ENCODE measurements at regions not wholly inside any gene's neighbourhood (a gene's known extent, or its start where the extent isn't known, plus 50 kb on each side); places are given as distances from the start of the nearest gene placed in this dataset.
"Not testable (repeated sequence)": the region's sequence is repeated elsewhere in the genome, so short reads cannot be mapped to it uniquely, and the experiment has no call there.

DNA sequence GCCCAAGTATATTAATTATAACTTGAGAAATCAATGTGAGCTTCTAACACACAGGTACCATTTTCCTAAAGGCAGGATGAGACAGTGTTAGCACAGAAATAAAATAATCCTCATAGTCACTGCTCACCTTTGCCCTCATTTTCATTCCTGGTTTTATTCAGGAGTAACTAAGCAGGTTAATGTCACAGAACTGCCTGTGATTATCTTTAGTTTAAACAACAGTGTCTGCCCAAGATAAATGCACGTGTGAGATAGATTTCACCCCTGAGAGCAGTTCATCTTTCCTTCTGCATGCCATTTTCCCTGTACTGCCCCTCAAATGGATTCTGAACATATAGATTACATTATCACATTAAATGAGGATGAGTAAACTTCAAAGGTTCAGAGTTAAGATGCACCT lies 250.7 kb downstream of the RMST start:
- DNase-seq (ENCODE audit: low spot score): no peak

DNA sequence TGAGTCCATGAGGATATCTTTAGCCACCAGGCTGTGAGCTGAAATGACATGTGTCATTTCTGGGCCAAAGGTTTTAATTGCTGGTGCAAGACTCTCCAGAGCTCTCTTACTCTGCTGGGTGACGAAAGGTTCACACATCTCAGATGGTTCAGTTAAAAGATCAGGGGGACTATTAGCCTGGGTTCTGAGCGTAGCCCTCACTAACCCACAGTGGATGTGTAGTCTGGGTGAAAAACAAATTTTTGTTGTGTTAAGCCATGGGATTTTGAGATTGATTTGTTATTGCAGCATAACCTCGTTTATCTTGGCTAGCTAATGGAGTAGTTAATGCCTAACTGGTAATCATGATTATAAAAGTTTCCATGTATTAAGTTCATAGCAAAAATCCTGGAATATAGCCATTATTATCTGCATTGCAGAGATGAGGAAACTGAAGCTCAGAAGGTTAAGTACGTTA lies 251.5 kb downstream of the RMST start:
- no peak for DNase-seq (ENCODE audit: low spot score)

DNA sequence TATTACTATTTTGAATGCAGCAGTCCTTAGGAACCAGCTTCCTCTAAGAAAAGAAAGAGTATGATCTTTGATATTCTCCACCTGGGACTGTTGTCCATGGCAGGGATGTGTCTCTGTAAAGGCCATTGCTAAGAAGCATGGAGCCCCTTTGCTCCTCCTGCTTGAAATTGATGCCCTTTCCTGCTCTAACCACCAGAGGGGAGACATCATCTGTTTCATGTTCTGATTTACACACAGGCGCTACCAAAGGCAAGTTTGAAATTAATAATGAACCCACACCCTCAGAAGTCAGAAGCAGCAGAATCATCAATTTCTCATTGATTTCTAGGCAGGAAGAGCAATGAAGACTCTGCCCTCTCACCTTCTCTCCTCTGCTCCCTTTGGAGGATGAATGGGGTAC lies 253.8 kb downstream of the RMST start:
- no peak for DNase-seq (ENCODE audit: low spot score)

DNA sequence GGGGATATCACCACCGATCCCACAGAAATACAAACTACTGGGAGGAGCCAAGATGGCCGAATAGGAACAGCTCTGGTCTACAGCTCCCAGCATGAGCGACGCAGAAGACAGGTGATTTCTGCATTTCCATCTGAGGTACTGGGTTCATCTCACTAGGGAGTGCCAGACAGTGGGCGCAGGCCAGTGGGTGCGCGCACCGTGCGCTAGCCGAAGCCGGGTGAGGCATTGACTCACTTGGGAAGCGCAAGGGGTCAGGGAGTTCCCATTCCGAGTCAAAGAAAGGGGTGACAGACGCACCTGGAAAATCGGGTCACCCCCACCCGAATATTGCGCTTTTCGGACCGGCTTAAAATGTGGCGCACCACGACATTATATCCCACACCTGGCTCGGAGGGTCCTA lies 261.2 kb downstream of the RMST start:
- DNase-seq (ENCODE audit: low spot score): not testable (repeated sequence)

DNA sequence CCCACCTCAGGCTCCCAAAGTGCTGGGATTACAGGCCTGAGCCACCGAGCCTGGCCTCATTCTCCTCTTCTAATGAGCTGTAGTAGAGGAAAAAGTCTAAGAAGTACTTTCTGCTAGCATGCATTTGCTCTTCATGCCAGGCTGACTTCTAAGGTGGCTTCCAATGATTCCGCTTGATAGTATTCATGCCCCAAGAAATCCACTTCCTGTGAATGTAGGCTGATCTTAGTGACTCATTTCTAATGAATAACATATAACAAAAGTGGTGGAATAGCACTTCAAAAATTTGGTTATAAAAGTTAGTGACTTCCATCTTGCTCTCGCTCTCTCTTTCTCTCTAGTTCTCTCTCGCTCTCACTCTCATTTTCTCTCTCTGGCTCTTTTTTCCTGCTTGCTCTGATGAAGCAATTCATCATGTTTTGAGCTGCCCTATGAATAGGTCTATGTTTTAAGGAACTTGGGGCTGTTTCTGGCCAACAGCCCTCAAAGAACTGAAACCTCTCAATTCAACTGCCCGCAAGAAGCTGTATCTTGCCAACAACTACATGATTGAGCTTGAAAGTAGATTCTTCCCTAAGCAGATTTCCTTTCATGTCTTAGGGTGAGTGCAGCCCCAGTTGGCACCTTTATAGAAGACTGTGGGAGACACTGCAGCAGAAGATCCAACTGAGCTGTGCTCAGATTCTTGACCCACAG lies 282.9 kb downstream of the RMST start:
- DNase-seq (ENCODE audit: low spot score): no peak

DNA sequence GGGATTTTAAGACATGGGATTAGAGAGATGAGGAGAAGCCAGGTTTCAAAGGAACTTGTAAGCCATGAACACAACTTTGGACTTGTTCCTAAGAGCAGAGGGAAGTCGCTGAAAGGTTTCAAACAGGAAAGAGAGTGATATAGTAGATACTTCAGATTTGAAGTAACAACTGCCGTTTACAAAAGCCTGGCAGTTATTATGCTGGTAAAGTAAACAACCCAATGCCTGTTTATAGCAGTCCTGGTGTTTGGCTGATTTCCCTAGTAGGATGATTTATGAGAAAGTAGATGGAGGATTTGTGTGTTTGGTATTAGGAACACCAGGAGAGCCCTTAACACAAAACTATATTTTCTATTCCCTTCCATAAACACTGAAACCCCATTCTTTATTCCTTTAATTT lies 285.7 kb downstream of the RMST start:
- no peak for DNase-seq (ENCODE audit: low spot score)

DNA sequence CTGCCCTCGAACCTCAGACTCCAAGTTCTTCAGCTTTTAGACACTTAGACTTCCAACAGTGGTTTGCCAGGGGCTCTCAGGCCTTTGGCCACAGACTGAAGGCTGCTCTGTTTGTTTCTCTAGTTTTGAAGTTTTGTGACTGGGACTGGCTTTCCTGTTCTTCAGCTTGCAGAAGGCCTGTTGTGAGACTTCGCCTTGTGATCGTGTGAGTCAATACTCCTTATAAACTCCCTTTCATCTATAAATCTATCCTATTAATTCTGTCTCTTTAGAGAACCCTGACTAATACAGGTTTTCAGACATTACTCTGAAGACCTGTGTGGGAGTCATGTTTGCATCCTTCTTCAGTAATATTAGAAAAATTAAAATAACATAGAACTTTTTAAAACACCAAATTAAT lies 289.1 kb downstream of the RMST start:
- no peak for DNase-seq (ENCODE audit: low spot score)

DNA sequence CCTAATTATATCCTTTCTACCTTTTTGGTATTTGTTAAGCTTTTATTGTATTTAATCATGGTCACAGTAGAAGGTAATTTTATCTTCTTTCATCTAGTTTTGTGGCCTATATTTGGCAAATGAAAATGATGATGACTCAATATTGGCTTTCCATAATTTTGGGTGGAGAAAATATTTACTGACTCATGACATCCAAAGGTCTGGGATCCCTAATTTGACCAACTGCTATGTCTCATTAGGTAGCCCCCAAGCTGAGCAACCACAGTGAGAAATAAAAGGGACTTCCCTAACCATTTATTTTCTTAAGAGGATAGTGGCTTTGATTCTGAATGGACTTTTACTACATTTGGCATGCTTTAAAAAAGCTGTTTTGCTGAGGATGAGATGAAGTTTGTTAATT lies 289.5 kb downstream of the RMST start:
- DNase-seq (ENCODE audit: low spot score): no peak

DNA sequence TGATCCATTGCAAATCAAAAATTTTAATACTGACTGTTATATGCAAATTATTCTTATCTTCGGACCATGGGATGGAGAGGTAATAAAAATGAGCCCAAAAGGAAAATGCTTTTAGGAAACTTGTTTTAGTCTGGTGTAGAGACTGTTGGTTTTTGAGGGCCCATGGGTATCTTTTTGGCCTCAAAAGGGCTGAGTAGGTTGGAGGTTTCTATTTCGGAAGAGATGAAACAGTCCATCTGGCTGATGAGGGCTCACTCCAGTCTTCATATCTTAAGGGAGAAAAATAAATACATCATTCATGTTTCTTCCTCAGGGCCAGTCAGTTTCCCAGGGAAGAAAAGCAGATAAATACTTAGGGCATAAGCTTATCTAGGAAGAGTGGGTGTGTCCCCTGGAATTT lies 290.7 kb downstream of the RMST start:
- DNase-seq (ENCODE audit: low spot score): no peak

DNA sequence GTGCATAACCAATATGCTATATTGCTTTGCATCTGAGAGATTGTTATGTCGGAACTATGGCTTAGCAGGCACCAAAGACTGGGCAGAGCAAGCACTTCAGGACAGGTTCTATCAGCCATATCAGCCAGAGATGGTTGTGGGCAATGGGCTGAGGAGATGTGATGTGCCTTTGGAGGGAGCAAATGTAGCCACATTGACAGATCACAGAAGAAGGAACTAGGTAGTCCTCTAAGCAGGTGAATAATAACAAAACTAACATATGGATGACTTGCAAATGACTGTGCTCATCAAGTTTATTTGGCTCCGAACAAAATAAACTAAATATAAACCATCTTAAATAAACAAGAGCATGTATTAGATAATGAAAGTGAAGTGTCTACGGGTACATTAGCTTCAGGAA lies 291.7 kb downstream of the RMST start:
- no peak for DNase-seq (ENCODE audit: low spot score)

DNA sequence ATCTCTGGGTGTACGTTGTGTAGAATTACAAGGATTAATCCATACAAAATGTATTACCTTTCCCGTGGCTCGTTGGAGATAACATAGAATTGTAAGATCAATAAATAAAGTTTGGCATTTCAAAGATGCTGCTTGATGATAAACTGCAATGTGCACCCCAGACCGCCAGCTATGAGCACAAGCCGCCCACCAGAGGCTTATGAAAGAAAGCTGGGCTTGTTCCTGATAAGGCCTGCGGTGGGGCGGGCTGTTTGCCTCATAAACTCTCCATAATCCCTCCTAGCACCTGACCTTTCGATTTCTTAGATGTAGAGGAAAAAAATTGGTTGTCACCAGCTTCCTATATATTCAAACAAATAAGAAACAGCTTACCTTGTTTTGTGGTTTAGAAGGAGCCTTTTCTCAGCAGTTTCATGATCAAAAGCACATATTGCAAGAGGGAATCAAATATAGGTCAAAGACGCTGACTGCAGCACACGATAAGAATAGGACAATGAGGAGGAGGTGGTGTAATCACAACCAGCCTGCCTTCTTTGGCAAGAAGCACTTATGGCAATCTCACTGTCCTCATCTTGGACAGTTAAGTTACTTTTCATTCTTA lies 293.6 kb downstream of the RMST start:
- DNase-seq (ENCODE audit: low spot score): no peak

DNA sequence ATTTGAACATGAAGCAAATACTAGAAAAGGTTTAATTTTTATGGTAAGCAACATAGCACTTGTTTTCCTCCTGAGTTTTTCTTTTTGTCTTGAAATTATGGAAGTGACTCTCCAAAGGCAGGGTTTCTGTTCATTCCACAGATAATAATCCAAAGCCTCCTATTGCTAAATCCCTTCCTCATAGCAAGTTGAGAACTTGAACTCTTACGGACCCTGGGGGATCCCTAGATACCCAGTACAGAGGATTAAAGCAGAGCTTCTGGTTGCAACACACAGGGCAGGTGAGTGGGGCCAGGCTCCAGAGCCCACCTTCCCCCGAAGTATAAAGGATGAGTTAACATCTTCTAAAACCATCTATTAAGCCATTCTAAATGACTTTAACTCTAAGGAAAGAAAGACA lies 294.1 kb downstream of the RMST start:
- no peak for DNase-seq (ENCODE audit: low spot score)

DNA sequence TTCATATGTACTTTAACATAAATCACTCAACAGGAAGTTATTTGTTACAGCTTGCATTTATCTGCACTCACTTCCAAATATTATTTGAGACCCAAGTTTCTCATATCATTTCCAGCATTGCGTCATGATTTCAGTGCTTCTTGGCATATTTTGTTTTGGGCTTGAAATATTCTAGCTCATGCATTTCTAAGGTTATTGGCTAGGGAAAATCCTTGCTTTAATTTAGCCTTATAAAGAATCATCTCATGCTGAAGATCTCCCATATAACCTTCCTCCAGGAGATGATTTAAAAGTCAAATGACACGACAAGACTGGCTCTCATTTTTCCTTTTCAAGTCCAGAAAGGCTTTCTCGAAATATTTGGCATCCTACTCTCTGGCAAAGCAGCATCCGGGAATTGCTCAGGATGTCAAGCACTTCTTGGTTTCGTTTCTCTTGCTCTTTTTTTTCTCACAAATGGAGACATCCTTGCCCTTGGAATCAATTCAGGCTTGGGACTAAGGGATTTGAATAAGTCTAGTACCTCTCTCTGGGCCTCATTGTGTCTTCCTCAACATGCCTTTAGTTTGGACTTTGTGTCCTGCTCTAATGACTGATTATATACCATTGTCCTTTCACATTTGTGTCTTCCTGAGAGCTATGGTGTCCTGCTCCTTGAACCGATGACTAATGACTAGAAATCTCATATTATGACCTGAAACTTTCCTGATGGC lies 295.0 kb downstream of the RMST start:
- no peak for DNase-seq (ENCODE audit: low spot score)

DNA sequence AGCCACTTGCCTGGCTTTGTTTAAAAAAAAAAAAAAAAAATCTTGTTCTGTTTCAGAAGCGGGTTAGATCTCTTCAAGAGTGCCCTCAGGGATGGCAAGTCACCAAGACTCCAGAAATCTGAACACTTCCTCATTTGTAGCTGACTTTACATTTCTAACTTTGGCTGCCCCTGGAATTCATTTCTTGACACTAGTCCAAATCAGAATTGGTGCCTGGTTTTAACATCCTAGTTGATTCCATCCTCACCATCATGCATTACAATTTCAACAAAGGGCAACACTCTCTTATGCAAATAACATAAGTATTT lies 295.5 kb downstream of the RMST start:
- DNase-seq (ENCODE audit: low spot score): no peak

DNA sequence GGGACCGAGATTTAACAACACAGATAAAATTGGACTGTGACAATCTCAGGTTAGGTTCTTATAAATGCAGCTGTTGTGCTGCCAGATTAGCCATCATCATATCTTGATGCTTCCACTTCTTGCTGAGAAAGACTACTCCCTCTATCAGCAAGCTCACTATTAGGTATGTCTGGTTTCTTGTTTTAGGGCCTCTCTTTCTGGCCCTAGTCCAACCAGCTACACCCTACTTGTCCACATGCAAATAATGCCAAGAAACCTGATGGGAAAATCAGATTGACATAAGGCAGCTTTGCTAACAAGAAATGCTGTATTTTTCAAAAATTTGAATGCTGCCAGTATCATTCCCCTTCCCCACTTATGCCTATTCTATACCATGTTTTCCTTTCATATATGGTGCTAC lies 296.0 kb downstream of the RMST start:
- DNase-seq (ENCODE audit: low spot score): no peak

DNA sequence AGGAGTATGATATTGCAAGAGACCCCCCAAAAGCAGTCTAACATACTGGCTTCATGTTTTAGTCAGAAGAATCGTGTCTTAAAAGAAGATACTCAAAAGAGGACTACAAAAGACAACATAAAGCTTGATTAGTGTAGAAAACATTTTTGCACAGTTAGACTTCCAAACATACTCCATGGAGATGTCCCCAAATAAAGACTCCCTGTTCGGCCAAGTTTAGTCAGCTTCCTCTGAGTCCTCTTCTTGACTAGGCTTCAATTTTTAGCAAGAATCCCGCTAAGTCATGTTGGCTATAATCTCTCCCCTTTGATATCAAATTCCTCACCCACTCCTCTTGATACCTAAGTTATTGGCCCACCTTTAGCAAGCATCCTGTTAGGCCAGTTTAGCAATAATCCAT lies 298.0 kb downstream of the RMST start:
- no peak for DNase-seq (ENCODE audit: low spot score)

DNA sequence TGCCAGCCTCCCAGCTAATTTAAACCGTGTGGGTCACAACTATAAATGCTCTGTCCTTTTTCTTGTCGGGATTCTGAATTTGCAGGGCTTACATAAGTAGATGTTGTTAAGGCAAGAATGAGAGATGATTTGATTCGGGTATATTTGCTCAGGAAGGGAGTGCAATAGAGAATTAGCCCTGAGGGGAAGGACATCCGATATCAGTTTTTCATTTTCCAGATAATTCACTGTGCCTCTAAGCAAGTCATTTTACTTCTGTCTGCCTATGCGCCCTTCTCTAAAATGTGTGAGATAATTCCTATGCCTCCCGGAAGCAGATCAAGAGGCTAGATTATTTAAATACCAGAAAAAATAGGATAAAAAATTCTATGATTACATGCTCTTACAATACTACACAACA lies 300.5 kb downstream of the RMST start:
- DNase-seq (ENCODE audit: low spot score): no peak

DNA sequence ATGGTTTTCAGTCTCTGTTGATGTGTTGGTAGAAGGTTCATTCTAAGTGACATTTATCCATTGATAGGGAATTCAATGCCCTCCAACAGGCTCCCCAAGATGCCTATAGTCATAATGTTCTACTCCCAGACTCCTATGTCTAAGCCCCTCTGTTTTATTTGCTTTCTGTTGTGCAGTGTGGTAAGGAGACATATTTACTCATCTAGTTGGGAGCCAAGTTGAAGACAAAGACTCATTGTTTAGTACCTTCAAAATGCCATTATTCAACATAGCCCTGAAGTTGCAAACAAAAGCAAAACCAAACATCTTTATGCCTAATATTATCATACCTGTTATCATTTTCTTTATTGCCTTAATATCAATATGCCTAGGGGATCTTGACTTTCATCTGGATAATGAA lies 302.1 kb downstream of the RMST start:
- no peak for DNase-seq (ENCODE audit: low spot score)

DNA sequence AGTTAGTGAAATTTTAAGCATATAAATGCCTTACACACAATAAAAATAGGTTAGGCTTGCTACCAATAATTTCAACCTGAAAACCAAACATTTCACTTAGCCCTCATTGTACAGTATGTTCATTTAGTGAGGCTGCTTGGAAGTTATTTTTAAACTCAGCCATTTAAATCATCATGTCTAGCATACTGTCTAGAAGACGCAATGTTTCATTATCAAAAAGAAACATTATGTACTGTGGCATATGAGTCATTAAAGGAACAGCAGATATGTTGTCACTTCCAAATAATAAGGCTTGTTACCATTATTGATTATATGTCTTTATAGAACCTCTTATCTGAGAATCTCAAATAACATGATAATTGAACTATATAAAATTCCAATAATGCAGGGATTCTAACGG lies 304.7 kb downstream of the RMST start:
- no peak for DNase-seq (ENCODE audit: low spot score)

DNA sequence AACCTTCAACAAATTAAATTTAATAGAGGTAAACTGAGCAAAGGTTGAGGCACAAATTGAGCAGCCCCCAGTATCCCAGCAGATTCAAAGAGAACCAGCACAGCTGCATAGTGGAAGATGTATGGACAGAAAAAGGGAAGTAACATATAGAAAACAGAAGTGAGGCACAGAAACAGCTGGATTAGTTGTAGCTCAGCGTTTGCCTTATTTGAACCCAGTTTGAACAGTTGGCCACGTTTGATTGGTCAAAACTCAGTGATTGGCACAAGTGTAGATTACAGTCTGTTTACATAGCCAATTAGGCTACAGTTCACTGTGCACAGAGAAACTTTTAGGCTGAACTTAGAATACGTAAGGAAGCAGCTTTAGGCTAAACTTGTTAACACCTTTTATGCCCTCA lies 315.5 kb downstream of the RMST start:
- no peak for DNase-seq (ENCODE audit: low spot score)

DNA sequence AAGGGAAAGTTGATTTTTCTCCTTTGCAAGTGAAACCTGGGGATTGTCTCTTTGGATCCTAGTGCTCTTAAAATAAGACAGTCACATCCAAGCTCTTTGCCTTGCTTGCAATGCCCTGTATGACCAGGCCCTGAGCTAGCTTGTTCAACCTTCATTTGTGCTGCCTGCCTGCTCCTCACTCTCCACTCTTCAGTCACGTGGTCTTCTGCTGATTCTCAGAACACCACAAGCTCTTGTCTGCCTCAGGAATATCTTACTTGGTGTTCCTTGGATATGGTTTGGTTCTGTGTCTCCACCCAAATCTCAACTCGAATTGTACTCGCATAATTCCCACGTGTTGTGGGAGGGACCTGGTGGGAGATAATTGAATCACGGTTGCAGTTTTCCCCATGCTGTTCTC lies 318.7 kb downstream of the RMST start:
- no peak for DNase-seq (ENCODE audit: low spot score)

DNA sequence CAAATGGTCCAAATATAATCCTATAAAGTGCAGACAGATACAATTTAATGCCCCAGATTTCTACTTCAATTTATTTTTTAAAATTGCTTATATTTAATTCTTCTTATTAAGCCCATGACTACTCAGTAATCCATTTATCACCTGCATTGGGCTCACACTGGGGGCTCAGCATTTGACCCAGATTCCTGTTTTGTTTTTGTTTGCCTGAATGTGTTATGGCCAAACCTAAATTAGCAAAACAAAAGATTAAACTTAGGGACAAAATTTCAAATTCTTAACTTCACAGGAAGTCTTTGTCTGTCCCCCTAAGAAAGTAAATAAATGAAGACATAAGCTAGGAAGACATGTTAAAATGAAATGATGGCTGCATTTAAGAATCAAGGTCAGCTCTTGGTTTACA lies 322.3 kb downstream of the RMST start:
- no peak for DNase-seq (ENCODE audit: low spot score)

DNA sequence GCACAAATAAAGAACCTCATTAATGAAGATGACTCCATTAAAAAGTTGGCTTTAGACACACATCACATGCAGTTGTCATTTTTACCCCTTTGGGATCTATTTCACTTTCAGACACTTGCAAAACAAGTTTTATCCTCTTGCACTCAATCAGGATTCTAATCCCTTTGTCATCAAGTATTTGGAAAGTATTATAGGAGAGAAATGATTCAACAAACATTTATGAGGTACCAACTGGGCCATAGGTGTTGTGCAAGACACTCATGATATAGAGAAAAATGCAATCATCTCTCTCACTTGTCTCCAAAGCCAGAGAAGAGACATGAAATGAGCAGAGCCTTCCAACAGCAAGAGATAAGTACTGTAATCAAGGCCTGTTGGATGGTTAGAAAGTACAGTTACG lies 327.7 kb downstream of the RMST start:
- no peak for DNase-seq (ENCODE audit: low spot score)

DNA sequence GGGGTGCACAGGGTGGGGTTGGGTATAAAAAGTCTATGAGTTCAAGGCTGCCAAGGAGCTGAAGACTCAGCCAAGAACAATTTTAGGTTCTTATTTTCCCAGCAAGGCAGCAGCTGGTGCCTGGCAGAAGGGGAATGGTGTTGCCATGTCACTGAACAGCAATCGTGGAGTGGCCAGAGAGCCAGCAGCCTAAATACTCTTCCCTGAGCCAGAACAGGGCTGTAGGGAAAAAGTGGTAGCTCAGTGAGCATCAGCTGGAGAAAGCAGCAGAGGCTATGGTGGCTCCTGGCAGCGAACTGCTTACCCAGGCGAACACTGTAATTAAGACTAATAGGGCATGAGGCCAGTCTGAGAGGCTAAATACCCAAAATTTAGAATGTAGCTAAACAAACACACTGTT lies 334.9 kb downstream of the RMST start:
- DNase-seq (ENCODE audit: low spot score): no peak
